ENCODE measurements at regions not wholly inside any gene's neighbourhood (a gene's known extent, or its start where the extent isn't known, plus 50 kb on each side); places are given as distances from the start of the nearest gene placed in this dataset.

DNA sequence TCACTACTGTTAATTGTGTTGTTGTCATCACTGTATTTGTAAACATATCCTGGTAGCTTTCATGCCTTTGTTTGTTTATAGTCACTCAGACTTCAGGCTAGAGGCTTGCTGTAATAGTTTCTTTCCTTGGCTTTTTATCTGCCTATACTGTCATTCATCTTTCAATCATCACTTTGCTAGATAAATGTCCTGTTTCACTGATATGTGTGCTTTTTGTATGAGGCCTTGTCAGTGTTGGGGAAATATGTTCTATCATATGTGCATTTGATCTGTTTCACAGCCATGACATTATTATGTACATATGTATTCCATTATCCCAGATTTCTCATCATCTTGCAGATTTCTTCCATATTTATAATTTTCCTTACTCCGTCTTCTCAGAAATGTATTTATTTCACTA, 558.9 kb upstream of the LRFN5 start:
- no peak for DNase-seq (ENCODE audit: low read depth)
- TF ChIP-seq, protein P1, sequence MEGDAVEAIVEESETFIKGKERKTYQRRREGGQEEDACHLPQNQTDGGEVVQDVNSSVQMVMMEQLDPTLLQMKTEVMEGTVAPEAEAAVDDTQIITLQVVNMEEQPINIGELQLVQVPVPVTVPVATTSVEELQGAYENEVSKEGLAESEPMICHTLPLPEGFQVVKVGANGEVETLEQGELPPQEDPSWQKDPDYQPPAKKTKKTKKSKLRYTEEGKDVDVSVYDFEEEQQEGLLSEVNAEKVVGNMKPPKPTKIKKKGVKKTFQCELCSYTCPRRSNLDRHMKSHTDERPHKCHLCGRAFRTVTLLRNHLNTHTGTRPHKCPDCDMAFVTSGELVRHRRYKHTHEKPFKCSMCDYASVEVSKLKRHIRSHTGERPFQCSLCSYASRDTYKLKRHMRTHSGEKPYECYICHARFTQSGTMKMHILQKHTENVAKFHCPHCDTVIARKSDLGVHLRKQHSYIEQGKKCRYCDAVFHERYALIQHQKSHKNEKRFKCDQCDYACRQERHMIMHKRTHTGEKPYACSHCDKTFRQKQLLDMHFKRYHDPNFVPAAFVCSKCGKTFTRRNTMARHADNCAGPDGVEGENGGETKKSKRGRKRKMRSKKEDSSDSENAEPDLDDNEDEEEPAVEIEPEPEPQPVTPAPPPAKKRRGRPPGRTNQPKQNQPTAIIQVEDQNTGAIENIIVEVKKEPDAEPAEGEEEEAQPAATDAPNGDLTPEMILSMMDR (IDR thresholded peaks at IDR 0.05; ENCODE audit: control insufficient read depth, extremely low read depth, insufficient read depth), result no peak
- H3K4me3 ChIP-seq (ENCODE audit: low read depth, low read length), result no peak overlapping the region

DNA sequence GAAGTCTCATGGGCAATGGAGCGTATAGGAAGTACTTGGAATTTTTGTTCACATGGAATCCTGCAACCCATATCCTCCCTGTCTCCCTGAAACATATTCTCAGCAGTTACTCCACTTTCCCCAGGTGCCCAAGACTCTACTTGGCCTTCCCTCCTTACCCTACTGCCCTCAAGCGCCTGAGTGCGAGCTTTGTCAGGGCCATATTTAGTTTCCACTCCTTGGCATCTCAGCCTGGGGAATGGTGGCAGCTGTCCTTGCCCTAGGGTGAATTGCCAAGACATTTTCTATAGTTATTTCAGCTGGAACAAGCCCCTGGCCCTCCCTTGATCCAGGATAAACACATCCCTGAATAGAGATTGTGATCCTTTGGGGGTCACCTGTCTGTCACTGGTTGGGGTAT, 569.3 kb upstream of the LRFN5 start:
- no peak overlapping the region for H3K4me3 ChIP-seq (ENCODE audit: low read depth, low read length)
- DNase-seq (ENCODE audit: low read depth), result no peak
- TF ChIP-seq, protein P1 (IDR thresholded peaks at IDR 0.05; ENCODE audit: control insufficient read depth, extremely low read depth, insufficient read depth), result no peak

DNA sequence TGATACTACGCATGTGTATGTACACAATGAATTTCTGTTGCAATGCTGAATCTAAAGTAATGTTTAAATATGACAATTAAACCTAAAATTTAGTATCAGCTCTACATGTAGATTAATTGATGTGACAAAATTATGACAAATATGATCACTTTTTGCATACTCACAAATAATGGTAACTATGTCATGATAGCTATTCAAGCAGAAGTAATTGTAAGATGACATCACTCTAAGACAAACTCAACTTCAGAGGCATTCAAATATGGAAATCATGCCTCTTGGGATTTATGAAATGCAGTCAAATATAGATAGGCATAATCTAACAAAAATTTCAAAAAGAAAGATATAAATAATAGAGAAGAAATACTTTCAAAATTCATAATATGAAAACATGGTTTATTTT, 571.7 kb upstream of the LRFN5 start:
- no peak for DNase-seq (ENCODE audit: low read depth)
- no peak overlapping the region for H3K4me3 ChIP-seq (ENCODE audit: low read depth, low read length)
- TF ChIP-seq, protein P1 (IDR thresholded peaks at IDR 0.05; ENCODE audit: control insufficient read depth, extremely low read depth, insufficient read depth), result no peak

DNA sequence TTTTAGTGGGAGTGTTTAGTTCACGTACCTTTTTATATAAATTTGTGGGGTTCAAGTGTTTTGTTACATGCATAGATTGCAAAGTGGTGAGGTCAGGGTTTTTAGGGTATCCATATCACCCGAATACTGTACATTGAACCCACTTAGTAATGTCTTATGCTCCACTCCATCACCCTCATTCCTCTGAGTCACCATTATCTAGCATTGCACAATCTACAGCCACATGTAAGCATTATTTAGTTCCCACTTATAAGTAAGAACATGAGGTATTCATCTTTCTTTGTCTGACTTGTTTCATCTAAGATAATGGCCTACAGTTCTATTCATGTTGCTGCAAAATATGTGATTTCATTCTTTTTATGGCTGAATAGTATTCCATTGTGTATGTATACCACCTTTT, 583.7 kb upstream of the LRFN5 start:
- DNase-seq (ENCODE audit: low read depth), result no peak
- TF ChIP-seq, protein P1 (IDR thresholded peaks at IDR 0.05; ENCODE audit: control insufficient read depth, extremely low read depth, insufficient read depth), result no peak
- H3K4me3 ChIP-seq (ENCODE audit: low read depth, low read length), result no peak overlapping the region

DNA sequence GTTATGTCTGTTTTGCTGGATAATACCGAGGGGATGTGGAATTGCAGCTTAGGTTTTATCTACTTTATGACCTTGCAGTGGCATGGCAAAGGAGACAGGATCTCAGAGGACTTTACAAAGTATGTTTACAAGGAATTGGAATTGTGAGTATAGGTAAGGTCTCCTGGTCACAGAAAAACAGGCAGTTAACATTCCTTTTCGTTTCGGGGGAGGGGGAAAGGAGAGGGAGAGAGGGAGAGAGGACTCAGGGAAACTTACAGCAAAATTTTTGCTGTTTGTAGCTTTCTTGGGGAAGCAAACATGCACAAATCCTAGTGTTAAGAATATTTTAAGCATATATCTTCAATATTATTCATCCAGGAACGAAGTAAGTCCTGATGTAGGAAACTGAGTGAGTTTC, 590.5 kb upstream of the LRFN5 start:
- TF ChIP-seq, protein P1 (IDR thresholded peaks at IDR 0.05; ENCODE audit: control insufficient read depth, extremely low read depth, insufficient read depth), result no peak

DNA sequence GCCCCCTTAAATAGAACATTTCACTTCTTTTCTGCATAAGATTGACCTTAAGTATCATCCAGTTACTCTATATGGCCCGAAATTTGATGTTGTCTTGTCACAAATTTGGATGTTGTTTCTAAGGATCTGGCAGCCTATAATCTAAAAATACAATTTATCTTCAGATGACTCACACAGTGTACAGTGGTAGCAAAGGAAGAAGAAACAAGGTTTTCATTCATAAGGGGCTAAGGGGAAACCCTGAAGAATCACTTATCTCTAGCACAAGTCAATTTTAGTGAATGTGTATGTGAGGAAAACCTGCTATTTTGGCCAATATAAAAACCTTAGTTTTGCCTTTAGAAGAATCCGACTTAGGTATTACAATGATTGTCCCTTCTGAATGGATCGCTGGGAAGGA, 606.3 kb upstream of the LRFN5 start:
- DNase-seq (ENCODE audit: low read depth), result no peak
- no peak overlapping the region for H3K4me3 ChIP-seq (ENCODE audit: low read depth, low read length)
- TF ChIP-seq, protein P1 (IDR thresholded peaks at IDR 0.05; ENCODE audit: control insufficient read depth, extremely low read depth, insufficient read depth), result no peak

More for the DNA sequence above, 590.5 kb upstream of the LRFN5 start:
- DNase-seq (ENCODE audit: low read depth), result no peak
- H3K4me3 ChIP-seq (ENCODE audit: low read depth, low read length), result no peak overlapping the region

DNA sequence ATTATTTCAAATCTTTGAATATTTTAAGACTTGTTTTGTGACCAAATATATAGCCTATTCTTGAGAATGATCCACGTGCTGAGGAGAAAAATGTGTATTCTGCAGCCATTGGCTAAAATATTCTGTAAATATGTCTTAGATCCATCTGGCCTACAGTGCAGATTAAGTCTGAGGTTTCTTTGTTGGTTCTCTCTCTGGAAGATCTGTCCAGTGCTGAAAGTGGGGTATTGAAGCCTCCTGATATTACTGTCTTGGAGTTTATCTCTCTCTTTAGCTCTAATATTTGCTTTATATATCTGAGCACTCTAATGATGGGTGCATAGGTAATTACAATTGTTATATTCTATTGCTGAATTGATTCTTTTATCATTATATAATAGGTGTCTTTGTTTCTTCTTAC, 617.4 kb upstream of the LRFN5 start:
- no peak overlapping the region for H3K4me3 ChIP-seq (ENCODE audit: low read depth, low read length)
- TF ChIP-seq, protein P1 (IDR thresholded peaks at IDR 0.05; ENCODE audit: control insufficient read depth, extremely low read depth, insufficient read depth), result no peak
- DNase-seq (ENCODE audit: low read depth), result no peak

Measured in LNCaP clone FGC (cell line).